ENCODE measurements at regions not wholly inside any gene's neighbourhood (a gene's known extent, or its start where the extent isn't known, plus 50 kb on each side); places are given as distances from the start of the nearest gene placed in this dataset.

- BruUV-seq (replicated peaks): no TSS peak
- Histone ChIP-seq H3K4me1 (ENCODE audit: insufficient read depth, low read length) (no peaks in the 10 kb centered on the region), H2AFZ (ENCODE audit: low read length) (no peak overlapping the region), H3K27ac (ENCODE audit: extremely low read length, insufficient read depth, low read length) (no peak overlapping the region), H3K9ac (ENCODE audit: insufficient read depth, low read depth, low read length) (no peak overlapping the region), H3K4me2 (ENCODE audit: low read depth, low read length) (no peak overlapping the region), H3K79me2 (ENCODE audit: insufficient read depth, low read length) (no peaks in the 10 kb centered on the region), H4K20me1 (ENCODE audit: insufficient read depth, low read length) (no peaks in the 10 kb centered on the region), H3K36me3 (replicated peaks in 1 of 2; ENCODE audit: control insufficient read depth in 1 of 2, insufficient read depth in 2 of 2, low read length in 2 of 2) (no peaks in the 10 kb centered on the region), H3K9me3 (ENCODE audit: low read length) (peaks cover 5% of the 10 kb centered on the region; the same call in 1 of the 2 replicates), H3K4me3 (replicated peaks in 1 of 3; ENCODE audit: insufficient read depth in 1 of 3, low read depth in 2 of 3, low read length in 3 of 3) (no peak overlapping the region), H3K27me3 (ENCODE audit: control insufficient read depth in 1 of 2, insufficient read depth in 2 of 2, low read length in 2 of 2) (peaks cover 0 to 8% of the 10 kb centered on the region in 2 experiments; a peak in 2 of 5 replicates)
- FAIRE-seq (no peak), ATAC-seq (no peak), DNase-seq (ENCODE audit: low spot score) (no peak)
- 65% methylated on average over 1 of the region's 1 CpG for WGBS (ENCODE audit: low lambda C conversion rate)
- POLR2A ChIA-PET: no interaction called here
- in situ Hi-C loops (cut with HindIII; ENCODE audit: extremely low pct_ligation_motif_present, low pct_unique_long_range_greater_than_20kb) (no loop called here), intact Hi-C loops (cut with micrococcal nuclease; ENCODE audit: unreplicated experiment) (no loop called here)
- TF ChIP-seq ZMYM3 (CRISPR knock-in tag; IDR thresholded peaks at IDR 0.05) (no peak), GTF2F1 (IDR thresholded peaks at IDR 0.05; ENCODE audit: low read length) (no peak), ZNF589 (CRISPR knock-in tag; conservative IDR thresholded peaks at IDR 0.05) (no peak), ZSCAN5A (CRISPR knock-in tag; IDR thresholded peaks at IDR 0.05; ENCODE audit: borderline replicate concordance) (no peak), ZNF3 (CRISPR knock-in tag; IDR thresholded peaks at IDR 0.05) (no peak), HOMEZ (CRISPR knock-in tag; IDR thresholded peaks at IDR 0.05; ENCODE audit: low read depth) (no peak), ZKSCAN5 (CRISPR knock-in tag; IDR thresholded peaks at IDR 0.05) (no peak), MBD4 (IDR thresholded peaks at IDR 0.05; ENCODE audit: borderline replicate concordance, low read length) (no peak)
- TF ChIP-seq, protein P1, sequence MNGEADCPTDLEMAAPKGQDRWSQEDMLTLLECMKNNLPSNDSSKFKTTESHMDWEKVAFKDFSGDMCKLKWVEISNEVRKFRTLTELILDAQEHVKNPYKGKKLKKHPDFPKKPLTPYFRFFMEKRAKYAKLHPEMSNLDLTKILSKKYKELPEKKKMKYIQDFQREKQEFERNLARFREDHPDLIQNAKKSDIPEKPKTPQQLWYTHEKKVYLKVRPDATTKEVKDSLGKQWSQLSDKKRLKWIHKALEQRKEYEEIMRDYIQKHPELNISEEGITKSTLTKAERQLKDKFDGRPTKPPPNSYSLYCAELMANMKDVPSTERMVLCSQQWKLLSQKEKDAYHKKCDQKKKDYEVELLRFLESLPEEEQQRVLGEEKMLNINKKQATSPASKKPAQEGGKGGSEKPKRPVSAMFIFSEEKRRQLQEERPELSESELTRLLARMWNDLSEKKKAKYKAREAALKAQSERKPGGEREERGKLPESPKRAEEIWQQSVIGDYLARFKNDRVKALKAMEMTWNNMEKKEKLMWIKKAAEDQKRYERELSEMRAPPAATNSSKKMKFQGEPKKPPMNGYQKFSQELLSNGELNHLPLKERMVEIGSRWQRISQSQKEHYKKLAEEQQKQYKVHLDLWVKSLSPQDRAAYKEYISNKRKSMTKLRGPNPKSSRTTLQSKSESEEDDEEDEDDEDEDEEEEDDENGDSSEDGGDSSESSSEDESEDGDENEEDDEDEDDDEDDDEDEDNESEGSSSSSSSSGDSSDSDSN (CRISPR knock-in tag; IDR thresholded peaks at IDR 0.05): no peak
- CTCF ChIA-PET (ENCODE audit: low intra/inter-chr PET ratio, low total read pairs): no interaction called here
These were observed 111.2 kb upstream of the CARMIL1 start for GRCh38 chr6:25167961-25168360.
